Hematopoietic multipotent progenitor cell treated with erythropoietin and hydrocortisone succinate and interleukin-3 and kit ligand, for 4 days (in vitro differentiated cells): ENCODE measurements at regions not wholly inside any gene's neighbourhood (a gene's known extent, or its start where the extent isn't known, plus 50 kb on each side); places are given as distances from the start of the nearest gene placed in this dataset.
A peak's percentile ranks its signal among the peaks of the same experiment; 100 is the strongest.

Source experiments
- DNase-seq: peaks from one replicate; pipeline ENCODE4 v3.0.0-alpha.2; 2015

DNA sequence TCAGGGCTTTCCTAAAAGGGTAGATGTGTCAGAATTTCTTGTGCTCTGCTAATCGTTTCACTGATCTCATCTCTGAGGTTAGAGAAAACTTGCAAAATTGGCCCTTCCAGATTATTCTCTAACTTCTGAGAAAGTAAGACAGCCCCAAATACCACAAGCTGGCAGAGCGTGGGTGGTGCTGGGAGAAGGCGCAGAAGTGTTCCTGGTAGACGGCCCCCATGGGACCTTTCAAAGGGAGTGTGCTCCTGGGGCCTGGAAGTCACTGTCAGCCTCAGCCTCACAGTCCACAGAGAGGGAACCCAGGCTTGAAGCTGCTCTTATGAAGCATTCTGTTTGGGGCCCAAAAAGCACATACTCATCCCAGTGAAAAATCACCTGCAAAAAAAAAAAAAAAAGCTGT, 86.5 kb upstream of the PFN2 start:
- peak; percentile 34 for DNase-seq

DNA sequence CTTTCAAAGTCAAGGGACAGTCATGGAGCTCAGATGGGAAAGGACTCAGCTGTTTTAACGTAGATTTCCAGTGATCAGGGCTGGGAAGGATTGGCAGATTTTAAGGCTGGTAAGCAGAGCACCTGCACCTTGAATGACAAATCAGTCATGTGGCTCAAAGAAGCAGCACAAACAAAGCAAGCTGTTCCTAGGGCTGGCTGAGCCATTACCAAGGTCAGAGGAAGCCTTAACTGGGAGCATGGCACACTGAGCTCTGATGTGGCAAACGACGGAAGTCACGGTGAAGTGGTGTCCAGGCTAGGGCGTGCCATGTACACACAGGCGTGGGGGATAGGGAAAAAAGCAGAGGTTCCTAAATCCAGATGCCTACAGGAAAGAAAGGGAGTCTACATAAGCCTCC, 84.6 kb upstream of the PFN2 start:
- no peak for DNase-seq

DNA sequence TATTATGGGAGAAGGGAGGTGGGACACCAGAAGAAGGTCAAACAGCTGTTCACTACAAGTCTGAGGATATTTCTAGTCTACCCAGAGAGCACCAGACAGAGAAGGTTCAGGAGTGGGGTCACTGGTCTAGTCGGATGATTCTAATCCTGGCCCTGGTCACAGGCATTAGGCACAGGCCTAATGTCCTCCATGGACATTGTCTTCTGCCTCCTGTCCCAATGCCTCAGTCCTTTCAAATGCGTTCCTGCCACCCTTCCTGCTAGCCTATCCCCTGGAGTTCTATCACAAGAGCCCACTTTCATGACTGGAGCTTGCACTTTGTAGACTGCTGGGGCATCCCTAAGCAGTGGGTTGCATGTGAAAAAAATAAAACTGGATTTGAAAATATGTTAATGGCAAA, 83.9 kb upstream of the PFN2 start:
- DNase-seq: no peak

DNA sequence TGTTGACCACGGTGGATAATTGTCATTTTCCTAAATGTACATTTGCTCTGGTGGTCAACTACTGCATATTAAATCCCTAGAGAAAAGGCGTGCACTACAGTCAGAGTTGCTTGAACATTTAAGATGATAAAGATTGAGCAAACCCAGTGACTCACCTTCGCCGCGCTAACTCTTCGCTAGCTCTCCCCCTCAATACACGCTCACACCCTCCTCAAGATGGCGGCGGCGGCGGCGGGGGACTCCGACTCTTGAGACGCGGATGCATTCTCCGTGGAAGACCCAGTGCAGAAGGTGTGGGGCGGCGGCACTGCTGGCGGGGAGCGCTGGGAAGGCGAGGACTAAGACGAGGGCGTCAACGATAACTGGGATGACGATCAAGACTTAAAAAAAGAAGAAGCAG, 79.8 kb upstream of the PFN2 start:
- no peak for DNase-seq

DNA sequence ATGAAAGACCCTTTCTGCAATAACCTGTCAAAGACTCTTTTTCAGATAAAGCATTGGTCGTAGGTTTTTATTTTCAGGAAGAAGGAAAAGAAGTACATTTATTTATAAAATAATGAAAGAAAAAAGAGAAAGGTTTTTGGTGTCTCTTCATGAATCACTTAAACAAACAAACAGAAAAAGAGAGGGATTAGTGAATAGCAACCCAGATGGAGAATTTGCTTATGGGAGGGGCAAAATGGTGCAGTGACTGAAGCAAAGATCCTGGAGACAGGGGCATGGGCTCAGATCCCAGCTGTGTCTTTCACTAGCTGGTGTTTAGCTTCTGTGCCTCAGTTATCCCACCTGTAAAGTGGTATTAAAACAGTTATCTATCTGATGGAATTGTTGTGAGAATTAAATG, 78.6 kb upstream of the PFN2 start:
- DNase-seq: no peak

DNA sequence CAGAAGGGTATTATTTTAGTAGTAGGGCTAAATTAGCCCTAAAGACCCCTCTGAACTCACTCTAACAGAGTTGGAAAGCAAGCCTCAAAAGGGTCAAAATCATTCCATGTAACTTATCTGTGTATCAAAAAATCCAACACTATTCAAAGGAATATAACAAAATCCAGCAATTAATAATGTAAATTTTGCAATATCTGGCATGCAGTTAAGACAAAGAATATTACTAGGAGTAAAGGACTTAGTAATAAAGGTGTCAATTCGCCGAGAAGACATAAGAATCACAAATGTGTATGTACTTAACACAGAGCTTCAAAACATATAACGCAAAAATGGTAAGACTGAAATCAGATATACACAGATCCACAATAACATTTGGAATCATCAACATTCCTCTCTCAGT, 71.2 kb upstream of the PFN2 start:
- DNase-seq: no peak

DNA sequence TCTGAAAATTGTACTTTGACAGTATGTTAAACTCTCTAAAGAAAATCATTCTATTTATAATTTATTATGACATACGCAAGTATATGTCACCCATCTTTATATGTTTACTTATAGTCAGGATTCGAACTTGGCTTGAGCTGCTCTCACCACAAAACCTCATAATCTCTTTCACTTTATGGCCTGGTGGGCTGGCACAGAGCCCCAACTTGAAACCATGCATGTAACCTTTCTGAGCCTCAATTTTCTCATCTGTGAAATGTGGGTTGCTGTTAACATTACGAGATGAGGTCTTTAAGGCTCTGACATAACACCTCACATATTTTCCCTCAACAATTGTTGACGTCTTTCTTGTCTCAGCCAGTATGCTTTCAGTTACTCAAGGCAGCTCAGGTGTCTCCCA, 69.4 kb upstream of the PFN2 start:
- no peak for DNase-seq

DNA sequence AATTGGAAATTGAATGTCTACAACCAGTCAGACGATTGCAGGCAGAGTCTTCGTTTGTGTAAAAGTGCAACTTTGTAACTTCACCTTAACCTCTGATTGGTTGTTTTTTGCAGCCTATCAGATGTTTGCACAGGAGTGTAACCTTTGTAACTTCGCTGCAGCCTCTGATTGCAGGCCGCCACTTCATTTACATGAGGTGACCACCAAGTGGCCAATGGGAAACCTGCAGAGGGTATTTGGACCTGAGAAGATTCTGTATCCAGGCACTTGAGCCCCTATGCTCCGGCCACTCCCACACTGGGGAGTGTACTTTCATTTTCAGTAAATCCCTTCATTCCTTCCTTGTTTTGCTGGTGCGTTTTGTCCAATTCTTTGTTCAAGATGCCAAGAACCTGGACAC, 68.1 kb upstream of the PFN2 start:
- DNase-seq: no peak

DNA sequence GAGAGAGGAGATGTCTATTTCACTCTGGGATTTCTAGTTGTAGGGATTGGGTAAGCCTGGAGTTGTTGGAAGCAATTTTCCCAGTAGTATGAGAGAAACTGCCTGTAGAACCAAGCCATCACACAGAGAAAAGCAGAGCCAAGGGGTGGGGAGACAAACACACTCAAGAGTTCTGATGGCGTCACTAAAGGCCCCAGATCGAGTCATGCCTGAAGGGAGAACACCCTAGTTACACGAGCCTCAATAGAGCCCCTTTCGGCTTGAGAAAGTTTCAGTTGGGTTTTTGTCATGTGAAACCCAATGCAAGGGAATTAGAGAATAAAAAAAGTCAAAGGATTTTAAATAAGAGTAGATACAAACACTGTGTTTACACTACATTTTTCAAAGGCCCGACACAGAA, 66.1 kb upstream of the PFN2 start:
- no peak for DNase-seq

DNA sequence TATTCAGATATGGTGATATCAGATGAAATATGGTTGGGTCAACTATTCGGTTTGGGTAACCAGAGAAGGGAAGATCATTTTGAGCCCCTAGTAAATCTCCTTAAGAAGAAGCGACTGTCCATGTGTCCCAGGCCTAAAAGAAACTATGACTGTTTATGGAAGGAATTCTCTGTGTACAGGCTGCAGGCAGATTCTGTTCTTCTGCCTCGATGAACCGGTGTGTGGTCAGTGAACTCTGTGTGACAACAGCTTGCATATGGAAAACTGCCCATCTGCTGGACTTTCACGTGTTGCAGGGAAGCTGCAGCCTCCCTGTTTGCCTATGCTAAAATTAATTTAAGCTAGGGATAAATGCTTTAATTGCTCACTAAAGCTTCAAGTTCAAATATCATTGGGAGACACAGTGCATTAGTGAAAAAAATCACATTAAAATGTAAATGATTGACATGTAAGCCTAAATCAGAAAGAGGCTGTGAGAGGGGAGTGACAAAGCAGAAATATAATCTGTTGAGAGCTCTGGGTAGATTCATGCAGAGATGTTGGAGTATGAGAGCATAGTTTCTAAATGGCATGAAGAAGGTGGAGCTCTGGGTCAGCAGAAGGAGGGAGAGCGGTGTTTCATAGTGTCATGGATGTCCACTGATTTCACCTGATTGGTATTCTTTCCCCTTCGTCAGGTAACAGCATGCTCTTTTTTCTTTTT, 65.4 kb upstream of the PFN2 start:
- peak; percentile 4 for DNase-seq

DNA sequence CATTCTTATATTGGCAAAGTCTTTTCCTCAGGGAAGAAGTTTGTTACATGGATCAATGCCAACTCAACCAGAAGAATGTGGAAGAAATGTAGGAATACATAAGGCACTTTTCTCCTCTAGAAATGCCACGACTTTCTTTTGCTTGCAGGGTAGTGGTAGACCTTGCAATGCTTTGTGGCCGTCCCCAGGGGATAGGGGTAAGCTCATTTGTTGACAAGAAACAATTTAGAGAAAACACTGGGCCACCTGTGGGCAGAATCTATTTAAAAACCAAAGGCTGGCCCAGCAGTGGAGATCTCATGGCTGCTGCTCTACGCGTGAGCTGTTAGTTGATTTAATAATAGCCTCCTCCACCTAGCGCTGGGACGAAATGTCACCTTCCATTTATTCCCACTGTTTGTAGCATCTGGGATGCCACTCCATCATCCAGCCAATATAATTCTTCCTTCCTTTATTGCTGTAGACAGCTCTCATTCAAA, 64.6 kb upstream of the PFN2 start:
- DNase-seq: no peak

DNA sequence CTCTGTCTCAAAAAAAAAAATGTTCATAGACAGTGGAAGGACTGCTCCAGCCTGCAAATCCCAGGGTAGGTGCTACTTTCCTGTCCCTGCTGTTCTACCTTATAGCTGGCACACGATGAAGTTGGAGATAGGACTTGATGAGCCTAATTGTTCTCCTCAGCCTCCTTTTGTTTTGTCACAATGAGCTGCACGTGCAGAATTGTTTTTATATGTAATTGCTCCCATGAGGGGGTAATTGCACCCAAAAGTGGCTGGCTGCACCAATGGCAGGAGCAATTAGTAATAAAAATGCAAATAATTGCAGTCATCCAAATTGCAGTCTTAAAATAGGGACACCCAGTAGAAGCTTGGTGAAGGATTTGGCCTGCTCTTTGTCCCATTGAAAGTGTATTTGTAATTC, 63.0 kb upstream of the PFN2 start:
- DNase-seq: no peak

DNA sequence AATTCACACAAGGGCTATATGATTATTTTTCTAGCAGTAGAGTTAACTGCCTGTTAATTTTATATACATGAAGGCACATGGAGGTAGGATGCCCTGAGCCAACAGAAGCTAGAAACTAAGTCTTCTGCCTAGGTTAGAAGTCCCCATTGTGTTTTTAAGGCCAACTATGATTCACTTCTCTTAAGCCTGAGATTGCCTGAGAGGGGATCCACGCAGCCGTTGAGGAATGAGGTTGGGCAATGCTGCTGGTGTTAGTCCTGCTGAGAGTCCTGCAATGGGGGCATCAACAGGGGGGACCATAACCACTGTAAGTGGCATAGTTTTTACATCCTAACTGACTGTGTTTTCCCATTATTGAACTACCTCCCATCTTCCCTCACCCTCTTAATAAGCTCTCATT, 60.1 kb upstream of the PFN2 start:
- DNase-seq: no peak

DNA sequence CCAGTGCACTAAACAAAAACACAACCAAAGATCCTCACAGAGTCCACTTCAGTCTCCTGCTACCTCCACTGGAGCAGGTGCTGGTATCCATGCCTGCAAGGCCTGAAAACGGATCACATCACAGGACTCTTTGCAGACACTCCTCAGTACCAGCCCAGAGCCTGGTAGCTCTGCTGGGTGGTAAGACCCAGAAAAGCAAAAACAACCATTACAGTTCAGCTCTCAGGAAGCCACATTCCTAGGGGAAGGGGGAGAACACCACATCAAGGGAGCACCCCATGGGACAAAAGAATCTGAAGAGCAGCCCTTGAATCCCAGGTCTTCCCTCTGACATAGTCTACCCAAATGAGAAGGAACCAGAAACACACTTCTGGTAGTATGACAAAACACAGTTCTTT, 52.5 kb upstream of the PFN2 start:
- no peak for DNase-seq

DNA sequence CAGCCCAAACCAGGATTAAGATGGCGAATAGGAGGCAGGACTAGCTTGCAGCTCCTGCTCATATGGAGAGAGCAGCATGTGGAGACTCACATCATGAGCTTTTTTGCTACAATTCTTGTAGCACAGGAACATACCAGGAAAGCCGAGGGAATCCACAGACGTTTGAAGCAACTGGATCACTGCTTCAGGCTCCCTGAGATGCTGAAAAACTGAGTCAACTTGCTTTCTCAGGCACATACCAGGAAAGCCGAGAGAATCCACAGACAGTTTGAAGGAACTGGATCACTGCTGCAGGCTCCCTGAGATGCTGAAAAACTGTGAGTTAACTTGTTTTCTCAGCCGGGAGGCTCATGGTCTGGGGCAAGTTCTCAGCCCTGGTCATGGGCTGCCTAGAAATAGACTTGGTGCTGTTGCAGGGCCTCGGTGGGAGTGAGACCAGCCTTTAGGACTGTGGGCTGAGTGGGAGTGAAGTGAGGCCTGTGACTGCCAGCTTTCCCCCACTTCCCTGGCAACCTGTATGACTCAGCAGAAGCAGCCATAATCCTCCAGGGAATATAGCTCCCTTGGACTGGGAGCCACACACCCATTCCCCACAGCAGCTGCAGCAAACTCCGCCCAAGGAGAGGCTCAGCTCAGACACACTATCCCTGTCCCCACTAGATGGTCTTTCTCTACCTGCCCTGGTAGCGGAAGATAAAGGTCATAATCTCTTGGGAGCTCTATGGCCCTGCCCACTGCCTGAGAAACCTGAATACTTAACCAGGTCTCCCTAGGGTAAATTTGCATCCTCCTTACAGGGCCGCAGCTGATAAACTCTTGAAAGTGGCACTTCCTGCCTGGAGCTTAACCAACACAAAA, 51.9 kb upstream of the PFN2 start:
- no peak for DNase-seq

DNA sequence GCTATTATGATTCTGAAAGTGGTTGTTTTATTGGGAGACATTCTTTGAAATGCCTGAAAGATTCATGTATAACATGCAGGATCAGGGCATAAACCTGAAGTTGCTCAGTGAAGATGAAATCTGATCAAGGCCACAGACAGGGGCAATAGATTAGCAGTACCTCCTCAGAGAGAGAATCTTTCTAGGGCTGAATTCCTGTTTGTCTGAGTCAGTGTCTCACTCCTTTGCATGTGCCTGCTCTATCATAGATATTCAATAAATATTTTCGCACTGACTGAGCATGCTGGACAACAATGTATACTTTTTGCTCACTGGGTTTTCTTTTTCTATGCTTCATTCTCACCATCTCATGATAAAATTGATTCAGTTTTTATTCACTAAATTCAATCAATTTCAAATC, 49.8 kb upstream of the PFN2 start:
- no peak for DNase-seq
